Endothelial cell (in vitro differentiated cells): ENCODE measurements at regions not wholly inside any gene's neighbourhood (a gene's known extent, or its start where the extent isn't known, plus 50 kb on each side); places are given as distances from the start of the nearest gene placed in this dataset.

ENCODE experiments used
- DNase-seq: peaks from one replicate; pipeline ENCODE4 v3.0.0; 2021; ENCODE audit warnings: low spot score
- H3K27ac Mint-ChIP-seq: one replicate; pipeline ENCODE4 v1.8.0; 2021; ENCODE audit warnings: mixed read lengths, inconsistent platforms; ENCODE audit not compliant: unreplicated experiment
- H3K27me3 Mint-ChIP-seq: one replicate; pipeline ENCODE4 v1.8.0; 2021; ENCODE audit warnings: mild to moderate bottlenecking, moderate library complexity, mixed read lengths, inconsistent platforms; ENCODE audit not compliant: unreplicated experiment
- H3K36me3 Mint-ChIP-seq: one replicate; pipeline ENCODE4 v1.8.0; 2021; ENCODE audit warnings: mild to moderate bottlenecking, low read depth, mixed read lengths, inconsistent platforms; ENCODE audit not compliant: unreplicated experiment
- H3K4me1 Mint-ChIP-seq: one replicate; pipeline ENCODE4 v1.8.0; 2021; ENCODE audit warnings: mild to moderate bottlenecking, mixed read lengths, inconsistent platforms; ENCODE audit not compliant: unreplicated experiment
- H3K4me3 Mint-ChIP-seq: one replicate; pipeline ENCODE4 v1.8.0; 2021; ENCODE audit warnings: mild to moderate bottlenecking, mixed read lengths, inconsistent platforms; ENCODE audit not compliant: unreplicated experiment
- H3K9me3 Mint-ChIP-seq: one replicate; pipeline ENCODE4 v1.8.0; 2021; ENCODE audit warnings: mixed read lengths, inconsistent platforms; ENCODE audit not compliant: unreplicated experiment
- TF ChIP-seq, protein P1 (sequence below): fragments of 200-600 bp; sonication (generic); IDR thresholded peaks from one replicate; pipeline ENCODE4 v1.5.0; 2021; ENCODE audit warnings: antibody characterized with exemption; ENCODE audit not compliant: unreplicated experiment

DNA sequence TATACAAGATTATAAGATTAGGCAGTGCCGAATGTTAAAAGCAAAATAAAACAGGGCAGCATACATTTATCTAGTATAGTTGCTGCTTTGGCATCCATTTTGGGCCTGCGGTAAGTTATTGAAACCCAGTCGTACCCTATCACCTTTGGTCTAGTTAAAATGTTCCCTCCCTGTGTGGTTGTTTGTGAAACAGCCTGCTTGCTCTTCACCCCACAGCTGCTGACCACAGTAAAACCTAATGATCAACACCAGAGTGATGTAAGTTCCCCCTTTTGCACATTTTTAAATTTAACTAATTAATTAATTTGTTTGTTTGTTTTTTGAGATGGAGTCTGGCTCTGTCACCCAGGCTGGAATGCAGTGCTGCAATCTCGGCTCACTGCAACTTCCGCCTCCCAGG, 50.3 kb upstream of the TXNDC5 start:
- Mint-ChIP-seq H3K27ac (peak overlapping the region; percentile 30), H3K36me3 (no peaks in the 10 kb centered on the region), H3K4me1 (peaks cover 9% of the 10 kb centered on the region), H3K9me3 (no peaks in the 10 kb centered on the region), H3K4me3 (no peak overlapping the region), H3K27me3 (no peaks in the 10 kb centered on the region)
- TF ChIP-seq, protein P1, sequence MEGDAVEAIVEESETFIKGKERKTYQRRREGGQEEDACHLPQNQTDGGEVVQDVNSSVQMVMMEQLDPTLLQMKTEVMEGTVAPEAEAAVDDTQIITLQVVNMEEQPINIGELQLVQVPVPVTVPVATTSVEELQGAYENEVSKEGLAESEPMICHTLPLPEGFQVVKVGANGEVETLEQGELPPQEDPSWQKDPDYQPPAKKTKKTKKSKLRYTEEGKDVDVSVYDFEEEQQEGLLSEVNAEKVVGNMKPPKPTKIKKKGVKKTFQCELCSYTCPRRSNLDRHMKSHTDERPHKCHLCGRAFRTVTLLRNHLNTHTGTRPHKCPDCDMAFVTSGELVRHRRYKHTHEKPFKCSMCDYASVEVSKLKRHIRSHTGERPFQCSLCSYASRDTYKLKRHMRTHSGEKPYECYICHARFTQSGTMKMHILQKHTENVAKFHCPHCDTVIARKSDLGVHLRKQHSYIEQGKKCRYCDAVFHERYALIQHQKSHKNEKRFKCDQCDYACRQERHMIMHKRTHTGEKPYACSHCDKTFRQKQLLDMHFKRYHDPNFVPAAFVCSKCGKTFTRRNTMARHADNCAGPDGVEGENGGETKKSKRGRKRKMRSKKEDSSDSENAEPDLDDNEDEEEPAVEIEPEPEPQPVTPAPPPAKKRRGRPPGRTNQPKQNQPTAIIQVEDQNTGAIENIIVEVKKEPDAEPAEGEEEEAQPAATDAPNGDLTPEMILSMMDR: no peak
- DNase-seq: no peak
